K562 (cell line): ENCODE measurements at regions not wholly inside any gene's neighbourhood (a gene's known extent, or its start where the extent isn't known, plus 50 kb on each side); places are given as distances from the start of the nearest gene placed in this dataset.

ENCODE experiments used
- ATAC-seq: fragments of 200-7000 bp; cut with Tn5 transposase; 3 replicates; pipeline ENCODE4 v1.9.1; 2020; ENCODE audit warnings: moderate library complexity
- BruUV-seq: library from RNA; stranded (reverse); fragments of 400-500 nt; replicated peaks from 2 replicates; lab custom pipeline; 2021; lab: Mats Ljungman, UMichigan
- CTCF ChIA-PET: fragments of 300-600 bp; formaldehyde crosslinking; extraction: SDS; loops from one replicate; lab custom pipeline; 2021; ENCODE audit warnings: low intra/inter-chr PET ratio; lab: Yijun Ruan, JAX
- POLR2A ChIA-PET: fragments of 300-600, 350-650 bp; sonication (Branson Sonifier 250); formaldehyde crosslinking; extraction: SDS; loops from one replicate; lab custom pipeline; 2021; ENCODE audit warnings: antibody characterized with exemption, inconsistent platforms; lab: Yijun Ruan, JAX
- DNase-seq, 4 experiments: peaks; one replicate each; pipeline versions ENCODE4 v3.0.0 to v3.0.0-alpha.2; 2011 to 2018; ENCODE audit warnings: low spot score in 3 of 4, mixed read lengths in 3 of 4; ENCODE audit errors: extremely low read depth in 1 of 4
- FAIRE-seq: peaks from 2 replicates; lab custom pipeline; 2011; peaks lifted over from hg19 to GRCh38; lab: Jason Lieb, UNC
- H2AFZ ChIP-seq: 2 replicates; pipeline ENCODE4 v1.6.0; 2011; ENCODE audit warnings: low read depth, low read length, control low read depth, inconsistent platforms
- H3K27ac ChIP-seq: fragments of 200-600 bp; 3 replicates; pipeline ENCODE4 v1.8.0; 2011; ENCODE audit warnings: low read depth, mild to moderate bottlenecking, control low read depth, inconsistent platforms, low read length, moderate library complexity, mixed read lengths; ENCODE audit errors: extremely low read depth
- H3K27me3 ChIP-seq, 2 experiments: fragments of 300-600 bp in 1 of 2; 2 replicates in 1 of 2; 3 replicates in 1 of 2; pipeline versions ENCODE4 v1.6.0 to v1.8.0; 2011; ENCODE audit warnings: inconsistent platforms in 2 of 2, low read length in 2 of 2, mild to moderate bottlenecking in 1 of 2, mixed read lengths in 1 of 2, moderate library complexity in 1 of 2; ENCODE audit not compliant: control insufficient read depth in 2 of 2, insufficient read depth in 2 of 2
- H3K36me3 ChIP-seq: fragments of 300-600 bp; 3 replicates; pipeline ENCODE4 v1.8.0; 2011; ENCODE audit warnings: mild to moderate bottlenecking, low read length, inconsistent platforms; ENCODE audit not compliant: control insufficient read depth, insufficient read depth
- H3K4me1 ChIP-seq, 2 experiments: fragments of 200-600 bp in 1 of 2; replicated peaks in 1 of 2; 2 replicates in 1 of 2; 3 replicates in 1 of 2; pipeline versions ENCODE4 v1.5.1 to v1.8.0; 2011; ENCODE audit warnings: inconsistent platforms in 2 of 2, low read length in 2 of 2, mild to moderate bottlenecking in 1 of 2, mixed read lengths in 1 of 2, moderate library complexity in 1 of 2; ENCODE audit not compliant: control insufficient read depth in 2 of 2, insufficient read depth in 2 of 2
- H3K4me2 ChIP-seq: 2 replicates; pipeline ENCODE4 v1.6.1; 2011; ENCODE audit warnings: low read length, control low read depth, inconsistent platforms, mixed read lengths; ENCODE audit not compliant: insufficient read depth
- H3K4me3 ChIP-seq: fragments of 200-600 bp; sonication (generic), shearing (Covaris generic); 2 replicates; pipeline ENCODE4 v1.5.1; 2016; ENCODE audit warnings: control low read depth, inconsistent platforms
- H3K79me2 ChIP-seq: fragments of 200-600 bp; 3 replicates; pipeline ENCODE4 v1.8.0; 2011; ENCODE audit warnings: low read length, inconsistent platforms; ENCODE audit not compliant: control insufficient read depth, insufficient read depth
- H3K9ac ChIP-seq, 2 experiments: 2 replicates each; pipeline versions ENCODE4 v1.6.0 to v1.6.1; 2011; ENCODE audit warnings: low read depth in 2 of 2, low read length in 2 of 2, control low read depth in 1 of 2, inconsistent platforms in 1 of 2, mild to moderate bottlenecking in 1 of 2, mixed read lengths in 1 of 2; ENCODE audit not compliant: insufficient read depth in 1 of 2
- H3K9me1 ChIP-seq: one replicate; pipeline ENCODE4 v1.6.0; 2011; ENCODE audit warnings: inconsistent platforms, mild to moderate bottlenecking, low read length, moderate library complexity; ENCODE audit not compliant: control insufficient read depth, insufficient read depth
- H3K9me3 ChIP-seq: replicated peaks from 2 replicates; pipeline ENCODE4 v1.5.1; 2011; ENCODE audit warnings: low read depth, low read length, inconsistent platforms; ENCODE audit not compliant: control insufficient read depth, insufficient read depth
- H4K20me1 ChIP-seq: replicated peaks from 2 replicates; pipeline ENCODE4 v1.6.1; 2011; ENCODE audit warnings: low read length, inconsistent platforms, mixed read lengths; ENCODE audit not compliant: control insufficient read depth, insufficient read depth
- CREB1 ChIP-seq, 2 experiments: sonication (generic) in 1 of 2; formaldehyde crosslinking in 1 of 2; IDR thresholded peaks; 2 replicates each; pipeline versions ENCODE4 v1.6.1 to v1.8.0; 2012 to 2022; ENCODE audit warnings: inconsistent platforms in 1 of 2, mild to moderate bottlenecking in 1 of 2, missing genetic modification reagents in 1 of 2, moderate library complexity in 1 of 2
- NRF1 ChIP-seq, 2 experiments: fragments of 450-650 bp; IDR thresholded peaks in 1 of 2; conservative IDR thresholded peaks in 1 of 2; 2 replicates each; pipeline ENCODE4 v1.6.1; 2014; ENCODE audit warnings: mild to moderate bottlenecking in 2 of 2
- RAD21 ChIP-seq, 2 experiments: fragments of 250-450 bp in 1 of 2; fragments of 450-650 bp in 1 of 2; sonication (Bioruptor Pico) in 1 of 2; formaldehyde crosslinking in 1 of 2; IDR thresholded peaks in 1 of 2; conservative IDR thresholded peaks in 1 of 2; 2 replicates each; pipeline versions ENCODE4 v1.4.0 to v1.8.0; 2020 to 2022; ENCODE audit warnings: mild to moderate bottlenecking in 2 of 2, moderate library complexity in 1 of 2
- SMARCC2 ChIP-seq: fragments of 450-650 bp; IDR thresholded peaks from 2 replicates; pipeline ENCODE4 v1.6.1; 2017; ENCODE audit warnings: antibody characterized with exemption, moderate library complexity, mild to moderate bottlenecking, low read depth
- SREBF2 ChIP-seq: sonication (generic); formaldehyde crosslinking; IDR thresholded peaks from 2 replicates; pipeline ENCODE4 v1.4.0; 2020; ENCODE audit warnings: mild to moderate bottlenecking, missing genetic modification reagents
- WGBS: fragments of 100-300 bp; shearing (Covaris generic); methylation state at CpG from one replicate; pipeline ENCODE4 v1.1.6; 2016; ENCODE audit warnings: low coverage, mixed read lengths; ENCODE audit not compliant: insufficient coverage; ENCODE audit errors: missing lambda C conversion rate; 5-methylcytosine and 5-hydroxymethylcytosine counted together
- in situ Hi-C: fragments of 300-500 bp; cut with MboI; formaldehyde crosslinking; loops from 4 replicates; pipeline ENCODE4 v1.15.0; 2018; ENCODE audit warnings: inconsistent platforms, mixed read lengths
- intact Hi-C: fragments of 100-400 bp; cut with micrococcal nuclease; formaldehyde crosslinking; loops from 2 replicates; pipeline ENCODE4 v1.14.2; 2022
- TF ChIP-seq, protein P1 (sequence below): sonication (generic); formaldehyde crosslinking; IDR thresholded peaks from 2 replicates; pipeline ENCODE4 v1.8.0; 2022; ENCODE audit warnings: mild to moderate bottlenecking, missing genetic modification reagents
- TF ChIP-seq, protein P2 (sequence below), 3 experiments: IDR thresholded peaks in 2 of 3; conservative IDR thresholded peaks in 1 of 3; 2 replicates each; pipeline ENCODE4 v1.5.1; 2011 to 2012; ENCODE audit warnings: low read length in 3 of 3, mild to moderate bottlenecking in 3 of 3, control low read depth in 2 of 3, improper control_type of control experiment in 1 of 3, inconsistent platforms in 1 of 3, low read depth in 1 of 3, mixed read lengths in 1 of 3, moderate library complexity in 1 of 3; ENCODE audit not compliant: insufficient read depth in 2 of 3

DNA sequence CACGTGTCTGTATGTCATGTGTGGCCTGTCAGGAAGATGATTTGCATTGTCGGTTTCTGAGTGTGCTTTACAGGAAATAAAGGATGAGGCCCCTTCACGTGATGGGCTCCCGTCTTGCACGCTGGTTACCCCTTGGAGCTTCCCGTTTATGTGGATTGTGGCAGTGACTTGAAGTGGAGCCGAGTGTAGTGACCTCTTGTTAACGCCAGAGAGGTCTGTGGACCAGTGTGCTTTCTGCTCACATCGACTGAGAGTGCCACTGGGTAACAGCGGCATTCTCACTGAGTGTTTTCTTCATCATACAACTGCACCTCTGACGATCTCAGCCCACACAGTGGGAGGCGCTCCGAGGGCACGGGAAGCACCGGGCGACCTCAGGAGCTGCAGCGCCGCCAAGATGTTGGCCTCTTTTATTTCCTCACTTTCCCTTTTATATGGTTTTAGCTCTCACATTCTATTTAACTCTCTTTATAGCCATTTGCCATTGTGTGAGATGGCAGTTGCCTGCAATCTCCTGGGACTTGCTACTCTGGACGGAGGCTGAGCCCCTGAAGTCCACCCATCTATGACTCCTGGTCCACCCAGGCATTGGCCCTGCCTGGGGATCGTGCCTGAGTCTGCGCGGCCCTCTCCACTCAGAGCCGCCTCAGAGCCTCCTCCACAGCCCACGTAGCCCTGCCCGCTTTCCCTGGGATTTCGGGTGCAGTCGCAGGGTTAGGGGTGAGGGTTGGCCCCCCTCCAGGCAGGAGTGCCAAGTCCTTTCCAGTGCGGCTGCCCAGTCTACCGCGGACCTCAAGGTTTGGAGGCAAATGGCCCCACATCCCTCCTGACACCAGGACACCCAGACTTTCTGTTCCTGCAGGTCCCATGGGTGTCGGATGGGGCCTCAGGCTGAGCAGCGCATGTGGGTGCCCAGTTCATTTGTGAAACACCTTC lies 238.9 kb downstream of the ERMARD start:
- FAIRE-seq (no peak), ATAC-seq (peak; percentile 70), DNase-seq (peak in 1 of 4 experiments; percentile 15)
- Histone ChIP-seq H3K79me2 (no peaks in the 10 kb centered on the region), H3K4me3 (no peak overlapping the region), H4K20me1 (no peaks in the 10 kb centered on the region; the same call in 1 of the 2 replicates), H3K4me2 (no peak overlapping the region), H3K27ac (no peak overlapping the region), H3K9me1 (no peaks in the 10 kb centered on the region), H3K27me3 (peaks cover 21 to 73% of the 10 kb centered on the region in 2 experiments; a peak in 4 of 5 replicates), H3K9me3 (no peaks in the 10 kb centered on the region), H2AFZ (no peak overlapping the region), H3K9ac (no peak overlapping the region), H3K4me1 (peaks cover 0 to 9% of the 10 kb centered on the region in 2 experiments; a peak in 2 of 5 replicates), H3K36me3 (no peaks in the 10 kb centered on the region)
- WGBS = 6% methylated on average over 31 of the region's 32 CpGs
- POLR2A ChIA-PET = interaction anchor here (0.6 kb wide), 1 partner anchor 377 kb away, joined by 4 read pairs; no protein-coding TSS in a partner anchor
- CTCF ChIA-PET = no interaction called here
- no TSS peak for BruUV-seq
- intact Hi-C loops (no loop called here), in situ Hi-C loops (no loop called here)
- TF ChIP-seq SREBF2 (CRISPR knock-in tag) (no peak), CREB1 (IDR thresholded peaks at IDR 0.05) (no peak), CREB1 (CRISPR knock-in tag; IDR thresholded peaks at IDR 0.05) (no peak), NRF1 (conservative IDR thresholded peaks at IDR 0.05 in 1 of 2, IDR thresholded peaks at IDR 0.05 in 1 of 2) (peak in 1 of 2 experiments; percentile 33; a peak in 2 of 4 replicates), SMARCC2 (no peak), RAD21 (CRISPR knock-in tag; conservative IDR thresholded peaks at IDR 0.05 in 1 of 2, IDR thresholded peaks at IDR 0.05 in 1 of 2) (peak in 1 of 2 experiments; percentile 44; a peak in 2 of 4 replicates)
- TF ChIP-seq, protein P1, sequence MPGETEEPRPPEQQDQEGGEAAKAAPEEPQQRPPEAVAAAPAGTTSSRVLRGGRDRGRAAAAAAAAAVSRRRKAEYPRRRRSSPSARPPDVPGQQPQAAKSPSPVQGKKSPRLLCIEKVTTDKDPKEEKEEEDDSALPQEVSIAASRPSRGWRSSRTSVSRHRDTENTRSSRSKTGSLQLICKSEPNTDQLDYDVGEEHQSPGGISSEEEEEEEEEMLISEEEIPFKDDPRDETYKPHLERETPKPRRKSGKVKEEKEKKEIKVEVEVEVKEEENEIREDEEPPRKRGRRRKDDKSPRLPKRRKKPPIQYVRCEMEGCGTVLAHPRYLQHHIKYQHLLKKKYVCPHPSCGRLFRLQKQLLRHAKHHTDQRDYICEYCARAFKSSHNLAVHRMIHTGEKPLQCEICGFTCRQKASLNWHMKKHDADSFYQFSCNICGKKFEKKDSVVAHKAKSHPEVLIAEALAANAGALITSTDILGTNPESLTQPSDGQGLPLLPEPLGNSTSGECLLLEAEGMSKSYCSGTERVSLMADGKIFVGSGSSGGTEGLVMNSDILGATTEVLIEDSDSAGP (CRISPR knock-in tag) = no peak
- TF ChIP-seq, protein P2, sequence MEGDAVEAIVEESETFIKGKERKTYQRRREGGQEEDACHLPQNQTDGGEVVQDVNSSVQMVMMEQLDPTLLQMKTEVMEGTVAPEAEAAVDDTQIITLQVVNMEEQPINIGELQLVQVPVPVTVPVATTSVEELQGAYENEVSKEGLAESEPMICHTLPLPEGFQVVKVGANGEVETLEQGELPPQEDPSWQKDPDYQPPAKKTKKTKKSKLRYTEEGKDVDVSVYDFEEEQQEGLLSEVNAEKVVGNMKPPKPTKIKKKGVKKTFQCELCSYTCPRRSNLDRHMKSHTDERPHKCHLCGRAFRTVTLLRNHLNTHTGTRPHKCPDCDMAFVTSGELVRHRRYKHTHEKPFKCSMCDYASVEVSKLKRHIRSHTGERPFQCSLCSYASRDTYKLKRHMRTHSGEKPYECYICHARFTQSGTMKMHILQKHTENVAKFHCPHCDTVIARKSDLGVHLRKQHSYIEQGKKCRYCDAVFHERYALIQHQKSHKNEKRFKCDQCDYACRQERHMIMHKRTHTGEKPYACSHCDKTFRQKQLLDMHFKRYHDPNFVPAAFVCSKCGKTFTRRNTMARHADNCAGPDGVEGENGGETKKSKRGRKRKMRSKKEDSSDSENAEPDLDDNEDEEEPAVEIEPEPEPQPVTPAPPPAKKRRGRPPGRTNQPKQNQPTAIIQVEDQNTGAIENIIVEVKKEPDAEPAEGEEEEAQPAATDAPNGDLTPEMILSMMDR (IDR thresholded peaks at IDR 0.05 in 2 of 3, conservative IDR thresholded peaks at IDR 0.05 in 1 of 3; ENCODE audit: insufficient read depth in 2 of 3, low read depth in 1 of 3, low read length in 3 of 3) = peak; percentile 31 to 83 (median 57); a peak in 4 of 6 replicates
